ENCODE measurements at regions not wholly inside any gene's neighbourhood (a gene's known extent, or its start where the extent isn't known, plus 50 kb on each side); places are given as distances from the start of the nearest gene placed in this dataset.
A peak's percentile ranks its signal among the peaks of the same experiment; 100 is the strongest.
"Not testable (repeated sequence)": the region's sequence is repeated elsewhere in the genome, so short reads cannot be mapped to it uniquely, and the experiment has no call there.

- DNase-seq (ENCODE audit: extremely low read depth in 1 of 11, low read depth in 9 of 11, low spot score in 4 of 11) = no peak
Observed at GRCh38 chrX:148080593-148080992, 99.5 kb downstream of the FMR1NB start.

- no peak for DNase-seq (ENCODE audit: extremely low read depth in 1 of 11, low read depth in 9 of 11, low spot score in 4 of 11)
Observed at GRCh38 chrX:148084611-148085010, 103.5 kb downstream of the FMR1NB start.

DNA sequence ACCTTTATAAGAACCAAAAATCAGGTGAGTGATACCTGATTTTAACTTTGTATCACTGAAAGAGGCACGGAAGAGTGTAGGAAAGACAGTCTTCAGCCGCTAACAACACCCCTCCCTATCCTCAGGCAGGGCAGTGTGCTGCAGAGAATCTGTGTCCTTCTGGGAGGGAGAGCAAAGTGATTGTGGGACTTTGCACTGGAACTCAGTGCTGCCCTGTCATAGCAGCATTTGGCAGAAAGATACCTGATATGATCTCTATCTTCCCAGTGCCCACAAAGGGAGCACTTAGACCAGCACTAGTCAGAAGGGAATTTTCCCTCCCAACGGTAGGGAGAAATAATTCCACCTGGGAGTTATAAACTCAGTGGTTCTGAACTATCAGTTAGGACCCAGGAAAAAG lies 139.0 kb downstream of the FMR1NB start:
- no peak for DNase-seq (ENCODE audit: extremely low read depth in 1 of 11, low read depth in 9 of 11, low spot score in 4 of 11)

DNA sequence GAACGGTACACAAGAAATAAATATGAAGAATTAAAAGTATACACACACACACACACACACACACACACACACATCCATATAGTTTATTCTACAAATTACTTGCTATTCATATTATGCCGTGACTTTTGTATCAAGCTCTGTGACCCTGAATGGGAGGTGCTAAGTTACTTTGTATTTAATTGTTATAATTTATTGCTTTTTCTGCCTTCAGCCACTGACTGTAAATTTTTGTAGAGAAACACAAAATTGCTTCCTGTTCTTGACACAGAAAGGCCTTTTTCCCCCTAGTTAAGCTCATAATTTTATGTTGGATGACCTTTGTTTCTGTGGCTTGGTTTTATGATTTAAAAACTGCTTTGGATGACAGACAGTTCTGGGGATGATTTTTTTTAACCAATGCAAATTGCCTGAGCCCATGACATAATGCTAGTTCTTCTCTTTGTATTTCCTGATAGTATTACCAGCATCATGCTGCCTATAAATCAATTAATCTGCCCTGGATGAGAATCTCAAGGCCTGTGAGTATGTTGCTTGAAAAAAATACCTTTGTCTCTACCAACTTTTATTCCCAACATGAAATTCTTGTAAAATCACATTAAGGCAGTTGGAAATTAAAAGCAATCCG lies 140.0 kb downstream of the FMR1NB start:
- peak in 4 of 11 donors; percentile 3 to 13 (median 6) for DNase-seq (ENCODE audit: extremely low read depth in 1 of 11, low read depth in 9 of 11, low spot score in 4 of 11)

GRCh38 chrX:148128872-148129505 lies 147.9 kb downstream of the FMR1NB start:
- not testable (repeated sequence) for DNase-seq (ENCODE audit: extremely low read depth in 1 of 11, low read depth in 9 of 11, low spot score in 4 of 11)

- DNase-seq (ENCODE audit: extremely low read depth in 1 of 11, low read depth in 9 of 11, low spot score in 4 of 11) = no peak
Observed at GRCh38 chrX:148133105-148133725, 152.1 kb downstream of the FMR1NB start.

- DNase-seq (ENCODE audit: extremely low read depth in 1 of 11, low read depth in 9 of 11, low spot score in 4 of 11) = no peak
Observed at GRCh38 chrX:148134578-148134977, 153.4 kb downstream of the FMR1NB start.

DNA sequence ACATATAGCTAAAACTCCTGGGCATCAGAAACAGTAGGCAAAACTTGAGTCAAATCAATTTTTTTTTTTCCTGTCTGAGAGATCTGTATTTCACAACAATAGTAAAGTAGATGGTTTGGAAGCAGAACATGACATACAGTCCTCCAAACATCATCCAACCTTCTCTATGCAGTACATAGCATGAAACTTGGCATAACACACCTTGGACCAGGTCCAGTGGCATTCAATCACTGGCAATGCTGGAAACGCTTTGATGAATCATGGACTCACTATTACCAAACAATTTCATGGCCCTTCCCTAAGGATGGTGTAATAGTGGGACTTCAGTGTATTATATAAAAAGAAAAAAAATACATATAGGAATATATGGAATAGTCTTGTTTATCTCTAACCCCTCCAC lies 154.6 kb downstream of the FMR1NB start:
- DNase-seq (ENCODE audit: extremely low read depth in 1 of 11, low read depth in 9 of 11, low spot score in 4 of 11) = no peak

DNA sequence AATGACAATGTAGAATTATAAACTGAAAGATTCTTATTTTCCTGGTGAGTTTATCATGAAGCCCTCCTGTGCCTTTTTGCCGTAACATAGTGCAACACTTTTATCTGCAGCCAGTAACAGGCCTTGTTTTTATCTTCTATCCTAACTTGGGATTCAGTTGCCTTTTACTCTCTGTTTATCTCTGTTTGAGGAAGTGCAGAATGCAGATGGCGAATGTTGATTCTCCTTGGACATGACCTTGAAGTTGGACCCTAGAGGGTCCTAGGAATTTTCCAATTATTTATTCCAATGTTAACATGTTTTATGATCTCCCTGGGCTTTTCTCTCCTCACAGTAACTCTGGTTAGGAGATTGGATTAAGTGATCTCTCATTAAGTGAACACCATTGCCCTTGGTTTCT lies 165.0 kb downstream of the FMR1NB start:
- DNase-seq (ENCODE audit: extremely low read depth in 1 of 11, low read depth in 9 of 11, low spot score in 4 of 11) = no peak

DNA sequence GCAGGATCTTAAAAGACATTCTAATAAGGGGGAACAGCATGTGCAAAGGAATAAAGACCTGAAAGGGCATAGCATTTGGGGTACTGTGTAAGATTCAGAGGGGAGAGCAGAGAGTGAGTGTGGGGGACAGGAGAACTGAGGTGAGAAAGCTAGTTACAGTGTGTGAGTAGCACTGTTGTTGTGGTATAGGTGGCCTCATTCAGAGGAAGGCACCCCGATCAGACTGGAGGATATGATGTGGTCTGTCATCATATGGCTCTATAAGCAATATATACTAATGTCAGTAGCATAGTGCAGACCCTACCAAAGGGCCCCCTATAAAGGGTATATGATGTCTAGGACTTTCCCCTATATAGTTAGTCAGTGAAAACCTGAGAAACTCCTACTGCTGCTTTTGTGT lies 175.8 kb downstream of the FMR1NB start:
- no peak for DNase-seq (ENCODE audit: extremely low read depth in 1 of 11, low read depth in 9 of 11, low spot score in 4 of 11)

GRCh38 chrX:148159796-148160195 lies 178.7 kb downstream of the FMR1NB start:
- DNase-seq (ENCODE audit: extremely low read depth in 1 of 11, low read depth in 9 of 11, low spot score in 4 of 11) = no peak

DNA sequence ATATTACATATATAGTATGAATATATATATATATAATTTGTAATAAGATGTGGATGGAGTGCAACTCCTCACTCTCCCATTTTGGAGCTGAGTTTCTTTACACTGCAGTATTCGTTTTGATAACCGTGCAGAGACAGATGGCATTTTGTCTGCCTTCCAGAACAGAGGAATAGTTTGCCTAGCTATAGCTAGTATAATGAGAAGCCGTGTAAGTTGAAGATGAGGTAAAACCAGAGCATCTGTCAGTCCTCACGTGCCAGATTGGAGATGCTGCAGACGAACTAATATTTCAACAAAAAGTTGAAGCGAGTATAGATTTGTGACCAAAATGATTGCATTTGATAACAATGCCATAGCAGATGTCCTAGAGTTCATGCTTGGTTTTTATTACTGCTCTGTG lies 180.6 kb downstream of the FMR1NB start:
- no peak for DNase-seq (ENCODE audit: extremely low read depth in 1 of 11, low read depth in 9 of 11, low spot score in 4 of 11)

GRCh38 chrX:148185631-148186030 lies 204.5 kb downstream of the FMR1NB start:
- DNase-seq (ENCODE audit: extremely low read depth in 1 of 11, low read depth in 9 of 11, low spot score in 4 of 11) = no peak

DNA sequence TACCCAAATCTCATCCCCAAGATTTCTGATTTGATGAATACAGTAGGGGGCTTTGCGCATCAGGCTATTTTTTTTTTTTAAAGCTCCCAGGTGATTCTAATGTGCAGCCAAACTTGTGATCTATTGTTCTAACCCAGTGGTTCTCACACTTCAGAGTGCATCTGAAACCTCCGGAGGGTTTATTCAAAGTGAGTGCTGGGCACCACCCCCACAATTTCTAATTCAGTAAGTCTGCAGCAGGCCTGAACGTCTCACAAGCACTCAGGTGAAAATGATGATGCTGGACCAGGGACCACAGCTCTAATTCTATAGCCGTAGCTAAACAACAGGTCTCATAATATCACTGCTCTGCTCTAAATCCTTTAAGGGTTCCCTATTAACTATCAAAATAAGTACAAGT lies 211.4 kb downstream of the FMR1NB start:
- DNase-seq (ENCODE audit: extremely low read depth in 1 of 11, low read depth in 9 of 11, low spot score in 4 of 11) = no peak

GRCh38 chrX:148193759-148194158 lies 212.6 kb downstream of the FMR1NB start:
- no peak for DNase-seq (ENCODE audit: extremely low read depth in 1 of 11, low read depth in 9 of 11, low spot score in 4 of 11)

DNA sequence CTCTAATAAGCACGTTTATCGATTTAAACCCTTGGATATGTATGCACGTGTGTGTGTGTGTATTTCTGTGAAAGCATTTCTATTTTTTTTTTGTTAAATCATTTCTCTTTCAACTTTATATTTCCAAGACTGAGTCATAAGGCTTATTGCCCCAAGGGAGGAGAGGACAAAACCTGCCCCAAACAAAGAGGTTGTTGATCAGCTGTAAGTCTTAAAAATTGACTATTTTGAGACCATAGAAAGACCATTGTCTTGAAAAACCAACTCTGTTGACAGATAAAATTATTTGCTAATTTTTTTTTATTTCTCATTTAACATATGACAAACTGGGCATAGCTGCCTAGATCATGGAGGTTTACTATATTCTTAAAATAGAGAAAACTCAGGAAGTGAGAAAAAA lies 222.4 kb downstream of the FMR1NB start:
- no peak for DNase-seq (ENCODE audit: extremely low read depth in 1 of 11, low read depth in 9 of 11, low spot score in 4 of 11)

GRCh38 chrX:148204195-148204594 lies 223.1 kb downstream of the FMR1NB start:
- no peak for DNase-seq (ENCODE audit: extremely low read depth in 1 of 11, low read depth in 9 of 11, low spot score in 4 of 11)

DNA sequence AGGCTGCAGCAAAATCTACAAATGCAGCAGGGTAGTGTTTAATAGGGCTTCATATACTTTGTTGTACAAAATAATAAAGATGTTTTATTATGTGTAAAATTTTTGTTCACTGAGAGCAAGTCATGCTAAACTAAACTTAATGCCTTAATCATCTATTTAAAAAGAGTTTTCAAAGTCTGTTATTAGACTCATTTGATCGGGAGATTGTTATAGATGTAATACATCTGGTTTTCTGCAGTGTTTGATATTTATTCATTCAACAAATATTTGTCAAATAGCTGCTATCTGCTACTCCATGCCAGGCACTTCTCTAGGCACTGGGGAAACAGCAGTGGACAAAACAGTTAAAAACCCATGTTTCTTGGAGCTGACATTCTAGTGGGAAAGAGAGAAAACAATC lies 233.6 kb downstream of the FMR1NB start:
- DNase-seq (ENCODE audit: extremely low read depth in 1 of 11, low read depth in 9 of 11, low spot score in 4 of 11) = no peak

DNA sequence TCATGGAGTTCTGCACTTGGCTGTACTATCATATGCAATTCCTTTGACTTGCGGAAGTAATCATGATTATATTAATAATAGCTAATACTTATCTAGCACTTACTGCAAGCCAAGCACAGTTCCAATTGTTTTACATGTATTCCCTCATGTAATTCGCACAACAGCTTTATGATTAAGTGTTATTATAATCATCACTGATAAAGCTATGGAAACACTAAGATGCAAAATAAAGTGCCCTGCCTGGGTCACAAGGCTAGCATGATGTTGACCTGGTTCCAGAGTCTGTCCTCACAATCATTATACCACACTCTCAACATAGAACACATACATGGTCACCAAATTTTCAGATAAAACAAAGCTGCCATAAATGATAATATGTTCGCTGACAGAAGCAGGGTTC lies 234.6 kb downstream of the FMR1NB start:
- no peak for DNase-seq (ENCODE audit: extremely low read depth in 1 of 11, low read depth in 9 of 11, low spot score in 4 of 11)

DNA sequence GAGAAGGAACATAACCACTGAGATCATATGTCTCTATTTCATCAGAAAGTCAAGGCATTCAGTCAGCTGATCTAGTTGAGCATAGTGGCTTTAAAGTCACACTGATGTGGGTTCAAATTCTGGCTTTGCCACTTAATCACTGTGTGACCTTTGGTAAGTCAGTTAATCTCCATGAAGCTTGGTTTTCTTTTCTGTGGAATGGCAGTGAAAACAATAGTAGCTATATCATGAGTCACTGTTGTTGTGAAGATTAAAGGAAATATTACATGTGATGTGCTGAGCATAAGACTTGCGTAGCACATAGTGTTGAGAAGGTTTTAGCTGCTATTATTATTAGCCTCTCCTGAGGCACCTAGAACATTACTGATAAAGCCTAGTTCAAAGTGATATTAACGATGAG lies 242.2 kb downstream of the FMR1NB start:
- DNase-seq (ENCODE audit: extremely low read depth in 1 of 11, low read depth in 9 of 11, low spot score in 4 of 11) = no peak

DNA sequence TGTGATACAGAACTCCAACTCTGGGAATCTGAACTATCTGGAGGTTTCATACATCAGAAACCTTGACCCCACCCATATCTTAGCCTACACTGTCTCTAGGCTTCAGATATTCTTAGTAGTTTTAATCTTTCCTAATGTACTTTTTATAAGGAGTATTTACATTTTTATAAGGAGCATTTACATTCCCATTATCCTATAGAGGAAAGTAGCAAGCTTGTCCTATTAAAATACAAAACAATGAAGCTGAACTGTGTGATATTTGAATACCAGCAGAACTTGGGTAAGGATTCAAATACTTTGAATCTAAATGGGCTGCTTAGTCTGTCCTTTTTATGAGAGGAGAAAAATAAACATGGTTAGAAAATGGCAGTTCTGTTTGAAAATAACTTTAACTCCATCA lies 247.4 kb downstream of the FMR1NB start:
- no peak for DNase-seq (ENCODE audit: extremely low read depth in 1 of 11, low read depth in 9 of 11, low spot score in 4 of 11)

Measured in renal cortex interstitium (tissue), 11 donors.